Suprapubic skin (tissue), 4 donors: ENCODE measurements at regions not wholly inside any gene's neighbourhood (a gene's known extent, or its start where the extent isn't known, plus 50 kb on each side); places are given as distances from the start of the nearest gene placed in this dataset.

ENCODE experiments used
- CTCF ChIP-seq, 2 donors: fragments of 200-600 bp in 1 of 2; fragments of 450-650 bp in 1 of 2; sonication (generic) in 1 of 2; IDR thresholded peaks; one replicate each; pipeline ENCODE4 v1.5.1; 2016 to 2019; ENCODE audit warnings: antibody characterized with exemption in 2 of 2, mild to moderate bottlenecking in 1 of 2, moderate library complexity in 1 of 2
- EP300 ChIP-seq: sonication (generic); formaldehyde crosslinking; IDR thresholded peaks from one replicate; pipeline ENCODE4 v1.6.1; 2017; ENCODE audit warnings: antibody characterized with exemption
- POLR2A ChIP-seq, 2 donors: fragments of 450-650 bp; IDR thresholded peaks; one replicate each; pipeline ENCODE4 v1.6.1; 2017; ENCODE audit warnings: antibody characterized with exemption in 2 of 2, mild to moderate bottlenecking in 2 of 2, moderate library complexity in 2 of 2
- POLR2AphosphoS5 ChIP-seq, 3 donors: sonication (generic); formaldehyde crosslinking; IDR thresholded peaks; one replicate each; pipeline ENCODE4 v1.6.1; 2017; ENCODE audit warnings: antibody characterized with exemption in 3 of 3

- TF ChIP-seq CTCF (IDR thresholded peaks at IDR 0.05) = no peak
- TF ChIP-seq POLR2AphosphoS5 (IDR thresholded peaks at IDR 0.05) = no peak
- no peak for TF ChIP-seq POLR2A (IDR thresholded peaks at IDR 0.05)
- no peak for TF ChIP-seq EP300
Measured at GRCh38 chr2:204109681-204110080, 173.1 kb downstream of the ICOS start.
